Right lobe of liver (tissue), 6 donors: ENCODE measurements at regions not wholly inside any gene's neighbourhood (a gene's known extent, or its start where the extent isn't known, plus 50 kb on each side); places are given as distances from the start of the nearest gene placed in this dataset.

Source experiments
- ATAC-seq, 4 donors: fragments of 200-7000 bp; cut with Tn5 transposase; one replicate each; pipeline ENCODE4 v1.9.1; 2020; ENCODE audit warnings: mild to moderate bottlenecking in 4 of 4, moderate library complexity in 4 of 4
- DNase-seq, 3 donors: peaks; one replicate each; pipeline ENCODE4 v3.0.0-alpha.2; 2020
- H3K27ac ChIP-seq, 3 donors: fragments of 200-600 bp; one replicate each; pipeline ENCODE4 v1.8.0; 2022
- H3K27me3 ChIP-seq, 2 donors: fragments of 200-600 bp; one replicate each; pipeline ENCODE4 v1.8.0; 2022
- H3K36me3 ChIP-seq, 4 donors: fragments of 200-600 bp; sonication (generic) in 1 of 4; one replicate each; pipeline versions ENCODE4 v1.5.1 to v1.8.0; 2017 to 2022; ENCODE audit warnings: control low read depth in 1 of 4
- H3K4me1 ChIP-seq, 4 donors: fragments of 200-600 bp; sonication (generic) in 1 of 4; one replicate each; pipeline versions ENCODE4 v1.5.1 to v1.8.0; 2017 to 2022; ENCODE audit warnings: control low read depth in 1 of 4
- H3K4me3 ChIP-seq, 3 donors: fragments of 200-600 bp; one replicate each; pipeline ENCODE4 v1.8.0; 2022
- H3K9me3 ChIP-seq, 4 donors: fragments of 200-600 bp; sonication (generic) in 1 of 4; one replicate each; pipeline versions ENCODE4 v1.5.1 to v1.8.0; 2017 to 2022; ENCODE audit warnings: control low read depth in 1 of 4
- CTCF ChIP-seq, 4 donors: fragments of 200-600 bp in 3 of 4; fragments of 450-650 bp in 1 of 4; IDR thresholded peaks; one replicate each; pipeline versions ENCODE4 v1.5.1 to v1.8.0; 2016 to 2022; ENCODE audit warnings: antibody characterized with exemption in 4 of 4, mild to moderate bottlenecking in 2 of 4
- POLR2A ChIP-seq: fragments of 450-650 bp; IDR thresholded peaks from one replicate; pipeline ENCODE4 v1.6.1; 2017; ENCODE audit warnings: antibody characterized with exemption, mild to moderate bottlenecking
- WGBS: methylation state at CpG from one replicate; pipeline ENCODE4 v1.1.6; 2018; ENCODE audit warnings: low coverage, low lambda C conversion rate; ENCODE audit not compliant: insufficient coverage; ENCODE audit errors: missing lambda C conversion rate; 5-methylcytosine and 5-hydroxymethylcytosine counted together
- intact Hi-C, 2 donors: fragments of 100-400 bp; cut with DNase I; formaldehyde crosslinking; loops; one replicate each; pipeline versions ENCODE4 v1.11.2 to v1.14.1; 2022
- donor health status: DM: no; HTN: yes; CAD: no.
- donor health status: DM: no; HTN: no; CAD: no.
- donor health status: DM: no; HTN: no; CAD: no.
- donor health status: DM: no; HTN: yes; CAD: no.
- donor health status: DM: no; HTN: yes; CAD: no.

GRCh38 chr3:74469151-74469550 is 145.3 kb downstream of the CNTN3 start:
- 90% methylated on average over 3 of the region's 3 CpGs for WGBS
- intact Hi-C loops = no loop called here
- Histone ChIP-seq H3K27ac (no peak overlapping the region), H3K4me1 (no peaks in the 10 kb centered on the region), H3K9me3 (no peaks in the 10 kb centered on the region), H3K4me3 (no peak overlapping the region), H3K27me3 (no peaks in the 10 kb centered on the region), H3K36me3 (no peaks in the 10 kb centered on the region)
- no peak for ATAC-seq
- TF ChIP-seq CTCF (IDR thresholded peaks at IDR 0.05) (no peak), POLR2A (no peak)
- no peak for DNase-seq

- Histone ChIP-seq H3K4me1 (no peaks in the 10 kb centered on the region), H3K36me3 (no peaks in the 10 kb centered on the region), H3K27ac (no peak overlapping the region), H3K27me3 (no peaks in the 10 kb centered on the region), H3K9me3 (no peaks in the 10 kb centered on the region), H3K4me3 (no peak overlapping the region)
- 38% methylated on average over 4 of the region's 4 CpGs for WGBS
- DNase-seq = no peak
- no peak for TF ChIP-seq CTCF (IDR thresholded peaks at IDR 0.05)
- no peak for TF ChIP-seq POLR2A
- ATAC-seq = no peak
- intact Hi-C loops = no loop called here
Measured at GRCh38 chr3:74465715-74466410, 148.6 kb downstream of the CNTN3 start.

GRCh38 chr3:74463515-74463914 is 150.9 kb downstream of the CNTN3 start:
- Histone ChIP-seq H3K4me3 (no peak overlapping the region), H3K27me3 (no peaks in the 10 kb centered on the region), H3K4me1 (no peaks in the 10 kb centered on the region), H3K36me3 (no peaks in the 10 kb centered on the region), H3K27ac (no peak overlapping the region), H3K9me3 (no peaks in the 10 kb centered on the region)
- WGBS = 84% methylated on average over 4 of the region's 4 CpGs
- ATAC-seq (no peak), DNase-seq (no peak)
- TF ChIP-seq CTCF (IDR thresholded peaks at IDR 0.05) (no peak), POLR2A (no peak)
- intact Hi-C loops = no loop called here

- H3K9me3 ChIP-seq = no peaks in the 10 kb centered on the region
- H3K27ac ChIP-seq = no peak overlapping the region
- H3K36me3 ChIP-seq = no peaks in the 10 kb centered on the region
- DNase-seq (no peak), ATAC-seq (no peak)
- H3K27me3 ChIP-seq = no peaks in the 10 kb centered on the region
- TF ChIP-seq POLR2A (no peak), CTCF (IDR thresholded peaks at IDR 0.05) (no peak)
- H3K4me3 ChIP-seq = no peak overlapping the region
- intact Hi-C loops = no loop called here
- H3K4me1 ChIP-seq = no peaks in the 10 kb centered on the region
Measured at GRCh38 chr3:74456166-74456565, 158.3 kb downstream of the CNTN3 start.

GRCh38 chr3:74447221-74447620 is 167.2 kb downstream of the CNTN3 start:
- H3K4me3 ChIP-seq = no peak overlapping the region
- intact Hi-C loops = no loop called here
- DNase-seq (no peak), ATAC-seq (no peak)
- no peak overlapping the region for H3K27ac ChIP-seq
- no peaks in the 10 kb centered on the region for H3K36me3 ChIP-seq
- no peaks in the 10 kb centered on the region for H3K27me3 ChIP-seq
- H3K4me1 ChIP-seq = no peaks in the 10 kb centered on the region
- H3K9me3 ChIP-seq = no peaks in the 10 kb centered on the region
- TF ChIP-seq POLR2A = no peak
- TF ChIP-seq CTCF (IDR thresholded peaks at IDR 0.05) = no peak
- 53% methylated on average over 1 of the region's 1 CpG for WGBS
